AG04450 (cell line): ENCODE measurements at regions not wholly inside any gene's neighbourhood (a gene's known extent, or its start where the extent isn't known, plus 50 kb on each side); places are given as distances from the start of the nearest gene placed in this dataset.
A peak's percentile ranks its signal among the peaks of the same experiment; 100 is the strongest.
"Not testable (repeated sequence)": the region's sequence is repeated elsewhere in the genome, so short reads cannot be mapped to it uniquely, and the experiment has no call there.

Experiments used
- CTCF ChIA-PET: fragments of 300-600, 350-600 bp; formaldehyde crosslinking; extraction: SDS; loops from one replicate; lab custom pipeline; 2022; ENCODE audit warnings: antibody characterized with exemption, inconsistent platforms; lab: Charles Lee
- POLR2A ChIA-PET: fragments of 350-600 bp; formaldehyde crosslinking; extraction: SDS; loops from one replicate; lab custom pipeline; 2021; ENCODE audit warnings: antibody characterized with exemption, inconsistent platforms; lab: Yijun Ruan, JAX
- DNase-seq: peaks from one replicate; pipeline ENCODE4 v3.0.0-alpha.2; 2011; ENCODE audit warnings: low read depth, low spot score
- H3K27ac ChIP-seq: one replicate; pipeline ENCODE4 v1.5.1; 2012; ENCODE audit warnings: low read depth, low read length, control low read depth
- H3K27me3 ChIP-seq: one replicate; pipeline ENCODE4 v1.6.0; 2012; ENCODE audit warnings: low read length; ENCODE audit not compliant: control insufficient read depth, insufficient read depth
- H3K4me3 ChIP-seq: 2 replicates; pipeline ENCODE4 v1.5.1; 2011; ENCODE audit warnings: mild to moderate bottlenecking, low read depth, low read length, control low read depth
- H3K9me3 ChIP-seq: 2 replicates; pipeline ENCODE4 v1.5.1; 2012; ENCODE audit warnings: low read length; ENCODE audit not compliant: control insufficient read depth, insufficient read depth
- CTCF ChIP-seq: IDR thresholded peaks from 2 replicates; pipeline ENCODE4 v1.5.1; 2011; ENCODE audit warnings: low read depth, low read length, control low read depth, inconsistent platforms

DNA sequence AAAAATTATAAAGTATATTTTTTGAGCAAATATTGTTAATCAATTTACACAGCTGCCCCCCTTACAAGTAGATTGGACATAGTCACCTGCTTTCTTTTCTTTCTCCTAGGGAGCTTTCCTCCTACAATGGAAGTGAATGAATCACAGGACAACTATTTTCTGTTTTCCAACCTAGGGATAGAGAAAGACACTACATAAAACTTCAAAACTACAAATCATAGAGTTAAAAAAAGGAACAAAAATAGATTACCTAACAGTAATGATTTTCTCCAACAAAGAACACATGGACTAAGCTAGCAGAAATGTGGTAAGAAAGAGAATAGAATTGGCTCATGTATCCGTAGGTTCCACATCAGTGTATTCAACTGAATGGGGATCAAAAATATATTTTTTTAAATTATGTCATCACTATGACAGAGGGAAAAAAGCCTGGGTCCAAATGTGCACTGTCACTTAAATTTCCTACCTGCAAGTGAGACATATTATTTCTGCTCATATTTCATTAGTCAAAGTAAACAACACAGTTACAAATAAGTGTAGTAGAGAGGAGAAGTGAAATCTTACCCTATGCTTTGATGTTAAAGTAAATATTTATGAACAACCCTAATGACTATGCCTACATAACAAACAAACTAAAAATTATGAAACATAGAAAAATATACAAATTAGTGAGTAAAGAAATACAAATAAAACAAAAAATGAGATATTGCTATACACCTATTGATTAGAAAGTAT, 756.7 kb downstream of the SOCS6 start:
- ChIA-PET CTCF (no interaction called here), POLR2A (no interaction called here)
- H3K27me3 ChIP-seq, result no peaks in the 10 kb centered on the region
- H3K9me3 ChIP-seq, result no peaks in the 10 kb centered on the region
- TF ChIP-seq CTCF, result no peak
- no peak for DNase-seq
- H3K4me3 ChIP-seq, result no peak overlapping the region
- no peak overlapping the region for H3K27ac ChIP-seq

DNA sequence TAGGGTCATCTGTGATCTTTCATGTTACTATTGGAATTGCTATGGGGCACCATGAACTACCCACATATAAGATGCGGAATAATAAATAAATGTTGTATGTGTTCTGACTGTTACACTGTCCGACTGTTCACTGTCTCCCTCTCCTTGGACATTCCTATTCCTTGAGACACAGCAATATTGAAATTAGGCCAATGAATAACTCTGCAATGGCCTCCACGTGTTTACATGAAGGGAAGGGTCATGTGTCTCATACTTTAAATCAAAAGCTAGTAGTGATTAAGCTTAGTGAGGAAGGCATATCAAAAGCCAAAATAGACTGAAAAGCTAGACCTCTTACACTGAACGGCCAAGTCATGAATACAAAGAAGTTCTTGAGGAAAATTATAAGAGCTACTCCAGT, 751.3 kb downstream of the SOCS6 start:
- peak; percentile 26 for DNase-seq
- ChIA-PET POLR2A (no interaction called here), CTCF (no interaction called here)

DNA sequence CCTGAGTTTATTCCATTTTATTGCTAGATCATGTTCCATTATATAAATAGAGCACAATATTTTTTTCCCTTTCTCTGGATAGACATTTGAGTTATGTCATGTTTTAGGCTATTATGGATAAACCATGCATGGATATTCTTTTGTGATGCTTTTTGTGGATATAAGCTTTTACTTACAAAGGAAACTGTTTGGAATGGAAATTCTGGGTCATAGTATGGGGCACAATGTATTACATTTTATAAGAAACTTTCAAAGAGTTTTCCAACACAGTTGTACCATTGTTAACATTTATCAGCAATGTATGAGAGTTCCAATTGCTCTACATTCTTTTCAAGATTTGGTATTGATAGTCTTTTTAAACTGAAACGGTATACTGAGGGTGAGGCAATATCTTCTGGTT, 749.4 kb downstream of the SOCS6 start:
- TF ChIP-seq CTCF, result no peak
- H3K27me3 ChIP-seq, result no peaks in the 10 kb centered on the region
- DNase-seq, result no peak
- H3K4me3 ChIP-seq, result no peak overlapping the region
- ChIA-PET CTCF (no interaction called here), POLR2A (no interaction called here)
- no peaks in the 10 kb centered on the region for H3K9me3 ChIP-seq
- H3K27ac ChIP-seq, result no peak overlapping the region

More for the DNA sequence above, 751.3 kb downstream of the SOCS6 start:
- Histone ChIP-seq H3K9me3 (no peaks in the 10 kb centered on the region), H3K27ac (no peak overlapping the region), H3K4me3 (no peak overlapping the region), H3K27me3 (no peaks in the 10 kb centered on the region)
- TF ChIP-seq CTCF, result no peak

DNA sequence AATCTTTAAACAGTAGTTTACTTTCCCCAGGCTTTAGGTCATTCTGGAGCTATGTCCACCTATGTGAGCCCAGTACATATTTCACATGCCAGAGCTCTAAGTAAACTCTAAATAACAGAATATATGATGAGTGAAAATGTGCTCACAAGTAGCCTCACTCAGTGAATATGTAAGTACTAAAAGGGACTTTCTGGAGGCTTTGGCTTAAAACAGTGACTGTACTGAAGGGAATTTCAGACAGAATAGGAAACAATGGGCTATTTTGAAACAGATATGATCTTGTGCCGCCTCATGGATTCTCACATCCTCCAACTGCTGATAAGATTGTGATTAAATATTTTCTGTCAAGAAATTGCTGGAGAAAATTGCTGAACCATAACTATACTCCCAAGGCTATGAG, 747.9 kb downstream of the SOCS6 start:
- POLR2A ChIA-PET, result interaction anchor here (0.5 kb wide), 1 partner anchor 1655 kb away, joined by 4 read pairs; no protein-coding TSS in a partner anchor
- DNase-seq, result peak; percentile 7
- Histone ChIP-seq H3K27me3 (no peaks in the 10 kb centered on the region), H3K9me3 (peaks cover 4% of the 10 kb centered on the region; the same call in 1 of the 2 replicates), H3K27ac (no peak overlapping the region), H3K4me3 (no peak overlapping the region)
- TF ChIP-seq CTCF, result no peak
- CTCF ChIA-PET, result no interaction called here

- CTCF ChIA-PET, H3K27me3 ChIP-seq, H3K27ac ChIP-seq, H3K4me3 ChIP-seq, DNase-seq, POLR2A ChIA-PET: not testable (repeated sequence)
- H3K9me3 ChIP-seq, result peaks cover 25% of the 10 kb centered on the region
Measured at GRCh38 chr18:71031296-71032191, 742.7 kb downstream of the SOCS6 start.

- H3K27ac ChIP-seq, DNase-seq, H3K27me3 ChIP-seq, CTCF ChIA-PET, H3K4me3 ChIP-seq, POLR2A ChIA-PET: not testable (repeated sequence)
- H3K9me3 ChIP-seq, result peaks cover 25% of the 10 kb centered on the region
Measured at GRCh38 chr18:71030085-71030484, 741.2 kb downstream of the SOCS6 start.
